Stimulated activated CD4-positive, alpha-beta T cell treated with anti-CD3 and anti-CD28 coated beads, Interleukin-1b, Interleukin-23, amount 100 ng/mL, for 4 hours (primary cell): ENCODE measurements at regions not wholly inside any gene's neighbourhood (a gene's known extent, or its start where the extent isn't known, plus 50 kb on each side); places are given as distances from the start of the nearest gene placed in this dataset.

Experiments
- DNase-seq, 2 donors: peaks; one replicate each; pipeline ENCODE4 v3.0.0-alpha.2; 2020; ENCODE audit warnings: low read depth in 2 of 2

DNA sequence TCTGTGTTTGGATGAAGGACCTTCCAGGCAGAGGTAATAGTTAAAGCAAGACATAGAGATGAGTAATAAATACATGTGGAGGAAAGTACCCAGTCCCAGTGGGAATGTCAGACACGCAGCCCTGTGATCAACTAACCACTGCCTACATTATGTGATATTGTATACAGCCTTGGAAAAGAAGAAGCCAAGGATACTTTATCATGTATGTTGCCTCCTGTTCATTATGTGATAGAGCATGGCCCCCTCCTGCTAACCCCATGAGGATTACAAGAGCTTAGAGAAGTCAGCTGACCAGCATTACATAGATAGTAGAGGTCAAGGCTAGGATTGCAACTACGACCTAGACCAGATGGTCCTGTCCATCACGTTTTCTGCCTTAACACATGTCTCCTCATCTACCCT, 497.0 kb upstream of the TNC start:
- no peak for DNase-seq

- DNase-seq, result no peak
Measured at GRCh38 chr9:115615821-115616665, 498.1 kb upstream of the TNC start.

DNA sequence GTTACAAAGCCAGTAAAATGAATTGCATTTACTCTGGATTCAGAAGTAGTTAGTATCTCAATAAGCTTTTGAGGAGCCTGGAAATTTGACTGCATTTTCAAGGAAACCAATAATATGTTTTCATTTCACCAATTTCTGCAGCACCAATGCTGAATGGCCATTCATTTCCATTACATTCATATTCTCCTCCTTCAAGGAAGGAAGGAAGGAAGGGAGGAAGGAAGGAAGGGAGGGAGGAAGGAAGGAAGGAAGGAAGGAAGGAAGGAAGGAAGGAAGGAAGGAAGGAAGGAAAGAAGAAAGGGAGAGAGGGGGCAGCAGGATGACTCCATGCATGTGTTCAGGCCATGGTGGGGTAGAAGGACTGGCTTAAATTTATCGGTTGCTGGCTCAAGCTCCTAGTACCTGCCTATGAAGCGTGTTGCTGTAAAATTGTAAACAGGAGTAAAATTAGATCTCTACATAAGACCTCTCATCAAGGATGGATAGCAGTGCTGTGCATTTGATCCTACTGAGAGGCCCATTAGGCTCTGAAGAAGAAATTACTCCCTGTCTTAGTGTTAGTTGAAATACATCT, 498.8 kb upstream of the TNC start:
- no peak for DNase-seq

DNA sequence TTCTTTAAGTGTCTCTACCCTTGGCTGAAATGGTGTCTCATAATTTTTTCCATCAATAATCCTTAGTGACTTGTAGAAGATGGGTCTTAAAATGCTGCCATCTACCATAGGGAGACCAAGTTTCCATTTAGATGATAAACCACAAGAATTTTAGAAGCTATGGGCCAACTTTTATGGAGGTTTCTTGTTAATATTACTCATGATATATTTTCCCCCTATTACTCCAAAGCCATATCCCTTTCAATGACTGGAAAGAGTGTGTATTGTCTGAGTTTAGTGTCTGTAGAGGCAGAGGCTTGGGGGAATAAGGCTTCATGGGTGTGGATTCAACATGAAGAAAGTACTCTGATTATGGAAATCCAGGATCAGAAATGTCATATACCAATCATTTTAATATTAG, 507.3 kb upstream of the TNC start:
- no peak for DNase-seq

GRCh38 chr9:115625954-115626353, 508.0 kb upstream of the TNC start:
- DNase-seq, result no peak

GRCh38 chr9:115627511-115627910, 509.6 kb upstream of the TNC start:
- no peak for DNase-seq

- no peak for DNase-seq
Measured at GRCh38 chr9:115628426-115628825, 510.5 kb upstream of the TNC start.

DNA sequence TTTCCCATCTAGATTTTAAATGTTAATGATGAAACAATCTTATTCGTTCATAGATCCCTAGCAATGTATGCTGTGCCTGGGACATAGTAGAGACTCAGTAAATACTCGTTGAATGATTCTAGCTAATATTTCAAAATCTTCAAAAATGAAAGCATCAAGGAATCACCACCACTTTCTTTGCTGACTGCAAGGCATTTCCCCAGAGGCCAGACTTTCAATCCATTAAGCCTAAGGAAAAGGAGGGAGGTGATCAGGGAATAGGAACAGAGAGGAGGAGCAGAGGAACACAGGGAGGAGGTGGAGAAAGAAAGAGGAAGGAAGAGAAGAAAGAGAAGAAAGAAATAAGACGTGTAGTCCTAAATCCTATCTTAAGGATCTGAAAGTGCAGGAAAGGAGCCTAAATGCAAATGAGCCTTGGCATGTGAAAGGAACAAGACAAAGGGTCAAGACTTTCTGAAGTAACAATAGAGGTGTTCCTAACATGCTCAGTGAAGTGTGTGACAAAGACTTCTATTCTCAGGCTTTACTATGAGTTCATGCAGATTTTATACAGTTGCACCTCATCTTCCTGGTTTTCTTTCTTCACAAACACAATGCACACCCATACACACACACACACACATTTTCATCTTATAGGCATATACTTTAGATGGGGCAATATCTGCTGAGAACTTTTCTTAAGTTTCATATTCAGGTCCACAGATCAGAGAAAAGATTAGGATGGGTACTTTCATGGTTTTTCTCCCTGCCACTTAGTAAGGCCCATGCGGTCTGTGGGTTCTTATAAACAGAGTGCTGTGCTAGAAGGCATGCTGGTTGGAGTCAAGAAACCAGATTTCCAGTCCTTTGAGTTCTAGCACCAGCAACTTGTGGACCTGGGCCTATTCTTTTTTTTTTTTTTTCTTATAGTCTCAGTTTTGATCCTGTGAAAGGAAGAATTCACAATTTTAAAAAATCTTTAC, 512.2 kb upstream of the TNC start:
- DNase-seq, result no peak

DNA sequence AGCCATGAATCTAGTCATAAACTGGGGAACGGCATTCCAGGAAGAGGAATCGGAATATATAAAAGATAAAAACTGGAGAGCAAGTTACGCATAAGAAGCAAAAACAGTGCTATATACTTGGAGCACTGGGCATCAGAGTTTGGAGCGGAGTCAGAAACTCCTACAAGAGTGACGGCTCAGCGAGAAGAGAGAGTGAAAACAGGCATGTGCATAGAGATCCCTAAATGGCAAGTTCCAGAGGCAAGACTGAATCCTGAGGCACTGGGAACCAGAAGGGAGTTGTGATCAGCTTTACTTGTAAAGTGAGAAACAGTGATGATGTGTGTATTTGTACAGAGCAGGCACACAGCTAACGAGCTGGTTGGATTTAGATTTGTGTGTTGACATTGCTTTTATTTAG, 514.4 kb upstream of the TNC start:
- DNase-seq, result no peak

DNA sequence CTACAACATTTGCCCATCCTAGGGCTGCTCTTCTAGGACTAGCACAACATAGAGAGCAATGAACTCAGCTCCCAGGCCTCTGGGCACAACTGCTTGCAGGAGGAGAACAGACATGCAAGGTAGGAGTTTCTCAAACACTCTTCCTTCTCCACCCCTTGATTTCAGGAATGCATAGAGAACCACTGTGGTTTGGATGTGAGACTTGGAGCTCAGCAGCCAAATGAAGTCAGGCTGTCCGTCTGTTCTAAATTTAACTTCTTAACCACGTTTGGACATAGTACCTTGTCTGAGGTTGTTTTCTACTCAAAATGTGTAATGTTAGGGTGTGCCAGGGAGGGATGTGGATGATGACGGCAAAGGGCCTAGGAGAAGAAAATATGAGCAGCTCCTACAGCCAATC, 515.1 kb upstream of the TNC start:
- no peak for DNase-seq

GRCh38 chr9:115635680-115636383, 517.8 kb upstream of the PAPPA start:
- DNase-seq, result no peak

- DNase-seq, result no peak
Measured at GRCh38 chr9:115636596-115636995, 517.0 kb upstream of the PAPPA start.

GRCh38 chr9:115637661-115638060, 515.9 kb upstream of the PAPPA start:
- no peak for DNase-seq

GRCh38 chr9:115640887-115641286, 512.7 kb upstream of the PAPPA start:
- no peak for DNase-seq

DNA sequence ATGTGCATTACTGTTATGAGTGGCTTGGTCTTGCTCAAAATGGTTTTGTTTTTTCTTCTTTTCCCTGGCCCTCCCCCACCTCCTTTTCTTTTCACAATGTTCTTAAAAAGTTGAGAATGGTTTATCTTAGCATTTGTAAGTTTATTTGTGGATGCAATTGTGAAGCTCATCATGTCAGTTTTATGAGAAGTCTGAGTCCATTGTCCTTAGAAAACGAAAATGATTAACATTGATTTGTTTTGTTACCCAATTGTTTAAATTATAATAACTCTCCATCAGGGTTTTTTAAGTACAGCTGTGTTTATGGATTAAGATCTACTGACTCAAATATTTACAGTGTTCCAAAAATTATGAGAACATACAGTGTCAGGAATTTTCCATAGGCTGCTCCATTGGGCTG, 511.3 kb upstream of the PAPPA start:
- no peak for DNase-seq

DNA sequence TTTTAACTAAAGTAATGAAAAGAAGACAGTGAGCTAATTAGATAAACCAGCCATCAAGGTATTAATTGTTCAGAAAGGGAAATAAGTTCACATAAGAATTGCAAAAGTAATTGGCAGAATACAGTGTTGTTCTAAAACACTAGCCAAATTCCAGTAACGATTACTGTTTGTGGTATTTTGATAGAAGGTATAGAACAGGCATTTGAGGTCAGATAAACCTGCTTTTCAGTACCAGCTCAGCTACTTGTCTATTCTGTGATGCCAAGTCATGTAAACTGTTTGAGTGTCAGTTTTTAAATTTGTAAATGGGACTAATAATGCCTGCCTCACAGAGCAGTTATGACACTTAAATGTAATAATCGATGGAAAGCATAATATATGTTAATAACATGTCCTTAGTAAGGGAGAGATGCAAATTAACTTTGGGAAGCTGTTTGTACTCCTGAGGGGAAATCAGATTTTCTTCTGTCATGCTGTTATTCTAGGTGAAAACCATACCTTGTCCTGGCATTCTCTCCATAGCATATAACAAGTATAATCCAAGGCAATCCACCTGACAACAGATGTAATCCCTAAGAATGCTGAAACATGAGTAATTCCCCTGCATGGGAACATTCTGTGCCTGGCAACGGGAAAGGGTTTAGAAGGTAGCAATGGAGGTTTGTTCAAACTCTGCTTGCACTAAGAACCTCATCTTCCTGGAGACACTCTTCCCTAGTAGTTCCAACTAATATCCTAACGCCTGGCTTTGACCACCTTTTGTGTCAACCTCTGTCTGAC, 509.5 kb upstream of the PAPPA start:
- DNase-seq, result no peak

DNA sequence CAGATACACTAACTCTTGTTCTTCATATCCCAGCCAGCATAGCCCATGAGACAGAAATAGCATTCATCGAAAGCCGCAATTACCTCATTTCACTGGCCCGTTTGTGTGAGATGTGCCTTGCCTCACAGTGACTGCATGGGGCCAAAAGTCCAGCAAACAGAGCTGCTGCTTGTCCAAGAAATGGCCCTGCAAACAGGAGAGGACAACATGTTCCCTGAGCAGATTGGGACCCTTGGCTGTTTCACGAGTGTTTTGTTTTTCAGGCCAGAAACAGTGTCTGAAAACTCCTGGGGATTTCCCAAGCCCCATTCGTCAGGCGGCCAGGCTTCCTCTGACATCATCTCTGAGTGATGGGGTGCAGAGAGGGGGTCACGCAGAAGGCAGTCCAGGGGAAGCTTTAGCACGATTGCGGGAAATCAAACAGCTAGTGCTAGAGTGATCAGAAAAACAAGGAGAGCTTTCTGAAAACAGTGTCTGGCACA, 503.6 kb upstream of the PAPPA start:
- DNase-seq, result no peak

GRCh38 chr9:115650768-115651167, 502.8 kb upstream of the PAPPA start:
- DNase-seq, result no peak

DNA sequence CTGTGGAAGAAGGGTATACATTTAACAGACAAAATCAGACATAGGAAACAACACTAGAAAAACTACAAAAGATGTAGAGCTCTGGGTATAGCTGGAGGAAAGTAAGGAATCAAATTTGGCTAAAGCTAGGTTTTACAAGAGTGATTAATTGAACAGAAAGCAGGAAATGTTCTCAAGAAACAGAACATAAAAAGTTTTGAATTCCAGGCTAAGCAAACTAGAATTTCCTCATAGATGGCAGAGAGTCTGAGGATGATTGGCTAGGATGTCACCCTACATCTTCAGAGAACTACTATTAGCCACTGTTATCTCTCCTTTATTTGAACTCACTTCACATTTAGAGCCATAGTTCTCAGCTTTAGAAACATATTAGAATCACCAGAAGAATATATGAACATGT, 502.1 kb upstream of the PAPPA start:
- no peak for DNase-seq

DNA sequence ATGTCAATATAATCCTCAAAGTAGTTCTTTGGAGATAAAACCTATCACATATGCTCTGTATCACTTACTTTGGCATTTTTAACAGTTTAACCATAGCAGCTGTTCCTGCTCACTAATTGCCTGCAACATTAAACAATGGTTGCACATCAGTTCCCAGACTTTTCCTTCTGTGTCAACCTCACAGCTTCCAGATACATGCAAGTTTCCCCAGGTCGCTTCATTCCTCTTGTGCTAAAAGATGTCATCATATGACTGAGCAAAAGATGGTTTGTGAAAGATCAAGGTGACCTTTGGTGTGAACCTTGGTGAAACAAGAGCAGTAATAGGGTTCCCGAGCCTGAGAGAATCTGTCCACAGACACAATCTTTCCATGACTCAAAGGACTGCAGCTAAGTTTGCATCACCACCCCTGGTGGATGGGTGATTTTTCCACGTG, 500.4 kb upstream of the PAPPA start:
- DNase-seq, result no peak

- no peak for DNase-seq
Measured at GRCh38 chr9:115657695-115658094, 495.9 kb upstream of the PAPPA start.
